ENCODE measurements at regions not wholly inside any gene's neighbourhood (a gene's known extent, or its start where the extent isn't known, plus 50 kb on each side); places are given as distances from the start of the nearest gene placed in this dataset.

DNA sequence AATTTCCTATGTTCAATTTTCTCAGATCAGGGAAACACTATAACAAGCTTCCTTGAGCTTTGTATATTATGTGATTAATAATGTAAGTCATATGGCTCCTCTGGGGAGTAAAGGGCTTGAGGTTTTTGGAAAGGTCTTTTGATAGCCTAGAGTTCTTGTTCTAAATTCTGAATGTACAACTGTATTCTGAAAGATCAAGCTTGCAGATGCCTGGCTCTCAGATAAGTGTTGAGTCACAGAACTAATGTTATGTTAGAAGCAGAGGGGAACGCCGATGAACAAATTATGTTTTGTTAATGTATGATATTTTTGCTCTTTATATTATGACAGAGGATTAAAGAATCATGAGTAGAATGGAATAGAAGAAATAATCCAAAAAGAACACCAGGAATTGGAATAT, 170.1 kb downstream of the RPRM start:
- TF ChIP-seq YY1 (IDR thresholded peaks at IDR 0.05) (no peak), RAD21 (IDR thresholded peaks at IDR 0.05) (no peak)
- TF ChIP-seq, protein P1, sequence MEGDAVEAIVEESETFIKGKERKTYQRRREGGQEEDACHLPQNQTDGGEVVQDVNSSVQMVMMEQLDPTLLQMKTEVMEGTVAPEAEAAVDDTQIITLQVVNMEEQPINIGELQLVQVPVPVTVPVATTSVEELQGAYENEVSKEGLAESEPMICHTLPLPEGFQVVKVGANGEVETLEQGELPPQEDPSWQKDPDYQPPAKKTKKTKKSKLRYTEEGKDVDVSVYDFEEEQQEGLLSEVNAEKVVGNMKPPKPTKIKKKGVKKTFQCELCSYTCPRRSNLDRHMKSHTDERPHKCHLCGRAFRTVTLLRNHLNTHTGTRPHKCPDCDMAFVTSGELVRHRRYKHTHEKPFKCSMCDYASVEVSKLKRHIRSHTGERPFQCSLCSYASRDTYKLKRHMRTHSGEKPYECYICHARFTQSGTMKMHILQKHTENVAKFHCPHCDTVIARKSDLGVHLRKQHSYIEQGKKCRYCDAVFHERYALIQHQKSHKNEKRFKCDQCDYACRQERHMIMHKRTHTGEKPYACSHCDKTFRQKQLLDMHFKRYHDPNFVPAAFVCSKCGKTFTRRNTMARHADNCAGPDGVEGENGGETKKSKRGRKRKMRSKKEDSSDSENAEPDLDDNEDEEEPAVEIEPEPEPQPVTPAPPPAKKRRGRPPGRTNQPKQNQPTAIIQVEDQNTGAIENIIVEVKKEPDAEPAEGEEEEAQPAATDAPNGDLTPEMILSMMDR (IDR thresholded peaks at IDR 0.05; ENCODE audit: low read depth, low read length, missing input control), result no peak

Data from liver (tissue), 3 donors.